AG10803 (cell line): ENCODE measurements at regions not wholly inside any gene's neighbourhood (a gene's known extent, or its start where the extent isn't known, plus 50 kb on each side); places are given as distances from the start of the nearest gene placed in this dataset.

Experiments used
- DNase-seq: peaks from one replicate; pipeline ENCODE4 v3.0.0; 2010; ENCODE audit warnings: low read depth
- H3K4me3 ChIP-seq: 2 replicates; pipeline ENCODE4 v1.5.1; 2011; ENCODE audit warnings: mild to moderate bottlenecking, low read length, control low read depth
- TF ChIP-seq, protein P1 (sequence below): conservative IDR thresholded peaks from 2 replicates; pipeline ENCODE4 v1.5.1; 2011; ENCODE audit warnings: mild to moderate bottlenecking, low read length, control low read depth, inconsistent platforms

DNA sequence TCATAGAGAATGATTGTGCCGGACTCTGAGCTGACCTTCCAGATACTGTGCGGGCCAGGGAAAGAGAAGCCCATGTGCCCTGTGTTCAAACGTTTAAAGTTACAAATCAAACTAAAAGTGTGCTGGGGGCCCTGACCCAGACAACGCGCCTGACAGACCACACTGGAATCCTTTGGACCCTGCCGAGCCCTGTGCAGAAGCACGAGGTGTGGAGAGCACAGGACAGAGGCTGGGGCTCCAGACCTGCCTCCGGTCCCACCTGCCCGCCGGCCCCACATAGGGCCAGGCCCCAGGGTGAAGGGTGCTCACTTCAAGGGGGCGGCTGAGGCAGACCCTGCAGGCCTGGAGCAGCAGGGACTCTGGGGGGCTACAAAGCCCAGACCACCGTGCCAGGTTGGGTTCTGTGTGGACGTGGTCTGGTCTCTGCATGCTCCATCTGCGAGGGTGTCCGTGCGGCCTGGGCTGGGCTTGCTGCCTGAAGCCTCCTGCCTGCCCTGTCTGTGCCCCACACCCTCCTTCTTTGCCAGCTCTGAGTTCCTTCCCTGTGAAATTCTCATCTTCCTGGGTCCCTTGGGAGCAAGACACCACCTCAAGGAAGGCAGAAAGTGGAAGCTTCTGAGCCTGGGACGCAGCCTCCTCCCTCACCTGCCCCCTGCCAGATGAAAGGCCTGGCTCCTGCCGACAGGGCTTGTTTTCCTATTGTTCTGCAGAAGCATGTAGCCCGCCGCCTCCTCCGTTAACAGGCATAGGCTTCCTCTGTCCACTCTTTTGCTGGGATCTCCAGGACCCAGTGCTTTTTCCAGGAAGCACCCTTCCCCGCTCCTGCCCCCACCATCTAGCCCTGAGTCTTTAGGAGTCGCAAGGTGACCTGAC, 186.2 kb downstream of the ERMARD start:
- DNase-seq, result no peak
- H3K4me3 ChIP-seq, result no peak overlapping the region
- TF ChIP-seq, protein P1, sequence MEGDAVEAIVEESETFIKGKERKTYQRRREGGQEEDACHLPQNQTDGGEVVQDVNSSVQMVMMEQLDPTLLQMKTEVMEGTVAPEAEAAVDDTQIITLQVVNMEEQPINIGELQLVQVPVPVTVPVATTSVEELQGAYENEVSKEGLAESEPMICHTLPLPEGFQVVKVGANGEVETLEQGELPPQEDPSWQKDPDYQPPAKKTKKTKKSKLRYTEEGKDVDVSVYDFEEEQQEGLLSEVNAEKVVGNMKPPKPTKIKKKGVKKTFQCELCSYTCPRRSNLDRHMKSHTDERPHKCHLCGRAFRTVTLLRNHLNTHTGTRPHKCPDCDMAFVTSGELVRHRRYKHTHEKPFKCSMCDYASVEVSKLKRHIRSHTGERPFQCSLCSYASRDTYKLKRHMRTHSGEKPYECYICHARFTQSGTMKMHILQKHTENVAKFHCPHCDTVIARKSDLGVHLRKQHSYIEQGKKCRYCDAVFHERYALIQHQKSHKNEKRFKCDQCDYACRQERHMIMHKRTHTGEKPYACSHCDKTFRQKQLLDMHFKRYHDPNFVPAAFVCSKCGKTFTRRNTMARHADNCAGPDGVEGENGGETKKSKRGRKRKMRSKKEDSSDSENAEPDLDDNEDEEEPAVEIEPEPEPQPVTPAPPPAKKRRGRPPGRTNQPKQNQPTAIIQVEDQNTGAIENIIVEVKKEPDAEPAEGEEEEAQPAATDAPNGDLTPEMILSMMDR, result no peak

DNA sequence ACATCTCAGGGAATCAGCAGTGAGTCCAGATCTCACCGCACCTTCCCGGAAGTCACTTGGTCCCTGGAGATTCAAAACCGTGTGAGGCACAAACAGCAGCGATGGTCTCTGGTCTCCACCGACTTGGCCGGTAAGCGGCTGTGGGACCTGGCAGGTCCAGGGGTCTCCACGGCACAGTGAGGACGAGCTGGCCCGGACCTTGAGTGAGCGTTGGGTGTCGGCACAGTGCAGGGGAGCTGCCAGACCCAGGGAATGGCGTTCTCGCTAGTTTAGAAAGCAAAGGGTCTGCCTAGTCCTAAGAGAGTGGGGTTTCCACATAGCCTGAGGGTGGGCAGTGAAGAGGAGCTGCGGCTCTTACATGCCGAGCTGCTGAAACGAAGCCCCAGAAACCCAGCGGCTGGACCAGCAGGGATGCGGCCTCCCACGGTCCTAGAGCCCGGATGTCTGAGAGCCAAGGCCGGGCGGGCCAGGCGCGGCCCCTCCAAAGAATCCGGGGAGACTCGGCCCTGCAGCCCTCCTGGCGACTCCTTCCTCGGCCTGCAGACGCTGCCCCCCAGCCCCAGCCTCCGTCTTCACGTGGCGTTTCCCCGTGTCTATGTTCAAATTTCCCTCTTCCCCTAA, 185.0 kb downstream of the ERMARD start:
- no peak overlapping the region for H3K4me3 ChIP-seq
- TF ChIP-seq, protein P1, result no peak
- DNase-seq, result no peak

DNA sequence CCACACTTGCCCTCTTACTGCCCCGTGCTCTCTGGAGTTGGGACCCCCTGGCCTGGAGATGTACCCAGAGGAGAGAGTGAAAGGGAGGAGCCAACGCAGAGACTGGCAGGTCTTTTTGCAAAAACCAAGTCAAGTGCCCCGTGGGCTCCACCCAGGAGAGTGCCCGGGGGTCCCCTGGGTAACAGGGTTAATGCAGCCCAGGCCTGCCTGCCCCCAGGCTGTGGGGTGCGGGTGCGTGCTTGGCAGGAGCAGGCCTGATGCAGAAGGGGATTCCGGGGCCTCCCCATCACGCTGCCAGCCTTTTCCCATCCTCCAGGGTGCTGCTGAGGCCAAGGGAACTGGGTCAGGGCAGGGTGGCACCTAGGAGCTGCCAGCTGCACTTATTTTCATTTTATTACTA, 184.4 kb downstream of the ERMARD start:
- DNase-seq, result no peak
- no peak overlapping the region for H3K4me3 ChIP-seq
- TF ChIP-seq, protein P1, result no peak

DNA sequence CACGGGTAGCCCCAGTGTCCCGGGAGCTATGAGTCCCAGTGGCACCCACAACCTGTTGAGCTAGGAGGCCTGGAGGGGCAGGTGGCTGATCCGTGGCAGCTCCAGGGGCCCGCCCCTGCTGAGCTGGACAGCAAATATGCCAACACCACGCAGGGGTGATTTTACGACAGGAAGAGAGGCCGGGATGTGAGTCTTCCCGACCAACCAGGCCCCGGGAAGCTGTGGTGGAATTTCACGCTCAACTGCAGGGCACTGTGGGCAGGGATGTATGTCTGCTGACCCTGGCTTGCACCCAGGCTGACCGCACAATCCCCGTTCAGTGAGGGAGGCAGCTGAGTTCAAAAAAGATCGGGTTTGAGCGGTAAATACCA, 183.9 kb downstream of the ERMARD start:
- no peak for DNase-seq
- TF ChIP-seq, protein P1, result no peak
- no peak overlapping the region for H3K4me3 ChIP-seq

DNA sequence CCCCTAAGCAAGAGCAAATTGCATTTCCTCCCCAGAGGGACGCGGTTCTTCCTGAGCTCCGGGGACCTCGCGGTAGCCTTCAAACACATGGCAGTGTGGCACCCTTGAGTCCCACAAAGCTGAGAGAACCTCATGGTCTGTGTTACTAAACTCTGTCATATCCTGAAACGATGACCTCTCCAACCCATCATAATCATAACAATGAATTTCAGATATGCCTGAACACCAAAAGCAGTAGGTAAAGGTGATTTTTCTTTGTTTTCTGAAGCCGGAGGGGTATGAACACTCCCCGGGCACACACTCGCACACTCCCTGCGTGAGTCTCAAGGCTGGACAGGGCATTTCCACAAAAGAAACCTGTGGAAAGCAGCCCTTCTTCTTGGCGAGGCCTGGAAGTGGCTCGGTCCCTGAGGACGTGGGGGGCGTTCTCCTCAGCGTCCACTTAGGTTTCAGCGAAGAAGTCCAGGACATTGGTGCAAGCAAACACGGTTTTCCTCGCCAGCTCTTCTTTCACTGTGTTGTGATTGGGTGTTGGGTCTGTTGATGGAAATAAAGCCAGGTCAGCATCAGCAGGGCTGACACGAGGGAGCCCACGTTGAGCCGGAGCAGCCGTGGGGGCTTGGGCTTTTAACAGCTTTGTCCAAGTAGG, 183.4 kb downstream of the ERMARD start:
- no peak overlapping the region for H3K4me3 ChIP-seq
- no peak for DNase-seq
- TF ChIP-seq, protein P1, result no peak

DNA sequence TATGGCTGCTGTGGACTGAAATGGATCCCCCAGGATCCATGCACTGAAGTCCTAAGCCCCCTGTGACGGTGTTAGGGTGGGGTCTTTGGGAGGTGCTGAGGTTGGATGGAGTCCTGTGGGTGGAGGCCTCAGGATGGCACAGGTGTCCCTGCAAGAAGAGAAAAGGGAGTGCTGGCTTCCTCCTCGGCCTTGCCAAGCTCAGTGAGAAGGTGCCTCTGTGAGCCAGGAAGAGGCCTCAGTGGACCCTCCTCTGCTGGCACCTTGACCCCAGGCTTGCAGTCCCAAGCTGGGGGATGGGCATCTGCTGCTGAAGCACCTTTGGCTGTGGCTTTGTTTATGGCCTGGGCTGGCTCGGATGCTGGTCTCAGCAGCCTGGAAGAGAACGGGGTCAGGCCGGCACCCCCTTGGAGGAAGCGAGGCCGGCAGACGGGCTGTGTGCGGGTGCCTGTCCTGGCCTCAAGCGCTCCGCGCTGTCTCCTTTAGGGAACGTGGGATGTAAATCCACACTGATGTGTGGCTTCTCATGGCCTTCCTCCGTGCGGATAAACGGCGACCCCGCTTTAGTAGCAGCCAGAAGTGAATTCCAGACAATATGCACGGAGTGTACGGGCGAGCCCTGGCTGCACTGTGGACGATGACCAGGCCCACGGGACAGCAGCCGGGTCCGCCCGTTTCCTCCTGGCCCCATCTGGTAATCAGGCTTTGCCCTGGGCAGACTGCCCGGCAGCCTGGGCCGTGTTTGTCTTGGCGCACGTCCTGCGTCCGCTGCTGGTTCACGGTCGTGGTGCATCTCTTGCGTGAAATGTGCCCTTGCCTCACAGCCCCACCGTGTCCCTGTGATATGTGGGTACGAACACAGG, 182.6 kb downstream of the ERMARD start:
- DNase-seq, result peak; percentile 42
- H3K4me3 ChIP-seq, result no peak overlapping the region
- TF ChIP-seq, protein P1, result no peak
